ENCODE measurements at regions not wholly inside any gene's neighbourhood (a gene's known extent, or its start where the extent isn't known, plus 50 kb on each side); places are given as distances from the start of the nearest gene placed in this dataset.

- Mint-ChIP-seq H3K36me3 (no peaks in the 10 kb centered on the region), H3K27me3 (peaks cover 0 to 1% of the 10 kb centered on the region in 2 donors), H3K4me1 (no peaks in the 10 kb centered on the region), H3K4me3 (no peak overlapping the region), H3K27ac (no peak overlapping the region), H3K9me3 (no peaks in the 10 kb centered on the region)
- no peaks in the 10 kb centered on the region for H3K4me1 ChIP-seq (ENCODE audit: insufficient read depth, low read length)
- H3K36me3 ChIP-seq (ENCODE audit: insufficient read depth, low read length), result no peaks in the 10 kb centered on the region
- no peaks in the 10 kb centered on the region for H3K9me3 ChIP-seq (ENCODE audit: control insufficient read depth in 1 of 2, low read length in 2 of 2)
- no peak for DNase-seq
- CTCF ChIA-PET (ENCODE audit: partially characterized antibody), result no interaction called here
- no peak overlapping the region for H3K4me3 ChIP-seq (ENCODE audit: low read length in 2 of 2)
- POLR2A ChIA-PET (ENCODE audit: partially characterized antibody), result no interaction called here
- intact Hi-C loops (cut with micrococcal nuclease), result no loop called here
- no peak overlapping the region for H3K27ac ChIP-seq (ENCODE audit: low read depth, low read length)
- H3K27me3 ChIP-seq (ENCODE audit: insufficient read depth, low read length), result no peaks in the 10 kb centered on the region
Observed at GRCh38 chr5:96236051-96236450, 197.0 kb downstream of the PCSK1 start.

GRCh38 chr5:96235008-96235910 is 197.8 kb downstream of the PCSK1 start:
- Histone ChIP-seq H3K27ac (ENCODE audit: low read depth, low read length) (no peak overlapping the region), H3K27me3 (ENCODE audit: insufficient read depth, low read length) (no peaks in the 10 kb centered on the region), H3K36me3 (ENCODE audit: insufficient read depth, low read length) (no peaks in the 10 kb centered on the region), H3K9me3 (ENCODE audit: control insufficient read depth in 1 of 2, low read length in 2 of 2) (no peaks in the 10 kb centered on the region), H3K4me3 (ENCODE audit: low read length in 2 of 2) (no peak overlapping the region), H3K4me1 (ENCODE audit: insufficient read depth, low read length) (no peaks in the 10 kb centered on the region)
- Mint-ChIP-seq H3K36me3 (no peaks in the 10 kb centered on the region), H3K27ac (no peak overlapping the region), H3K4me3 (no peak overlapping the region), H3K27me3 (peaks cover 0 to 1% of the 10 kb centered on the region in 2 donors), H3K9me3 (peaks cover 0 to 3% (median 0%) of the 10 kb centered on the region in 8 donors), H3K4me1 (no peaks in the 10 kb centered on the region)
- DNase-seq, result no peak
- ChIA-PET CTCF (ENCODE audit: partially characterized antibody) (no interaction called here), POLR2A (ENCODE audit: partially characterized antibody) (no interaction called here)
- intact Hi-C loops (cut with micrococcal nuclease), result no loop called here

- CTCF ChIA-PET (ENCODE audit: partially characterized antibody), result no interaction called here
- Histone ChIP-seq H3K27ac (ENCODE audit: low read depth, low read length) (no peak overlapping the region), H3K36me3 (ENCODE audit: insufficient read depth, low read length) (no peaks in the 10 kb centered on the region), H3K27me3 (ENCODE audit: insufficient read depth, low read length) (no peaks in the 10 kb centered on the region), H3K9me3 (ENCODE audit: control insufficient read depth in 1 of 2, low read length in 2 of 2) (no peaks in the 10 kb centered on the region), H3K4me3 (ENCODE audit: low read length in 2 of 2) (no peak overlapping the region), H3K4me1 (ENCODE audit: insufficient read depth, low read length) (no peaks in the 10 kb centered on the region)
- intact Hi-C loops (cut with micrococcal nuclease), result no loop called here
- H3K27ac Mint-ChIP-seq, result no peak overlapping the region
- H3K27me3 Mint-ChIP-seq, result peaks cover 1 to 6% of the 10 kb centered on the region in 2 donors
- POLR2A ChIA-PET (ENCODE audit: partially characterized antibody), result no interaction called here
- H3K36me3 Mint-ChIP-seq, result no peaks in the 10 kb centered on the region
- no peaks in the 10 kb centered on the region for H3K4me1 Mint-ChIP-seq
- DNase-seq, result no peak
- H3K4me3 Mint-ChIP-seq, result no peak overlapping the region
- peaks cover 0 to 3% (median 0%) of the 10 kb centered on the region in 8 donors for H3K9me3 Mint-ChIP-seq
Observed at GRCh38 chr5:96232602-96233001, 200.4 kb downstream of the PCSK1 start.

- H3K27me3 ChIP-seq (ENCODE audit: insufficient read depth, low read length), result no peaks in the 10 kb centered on the region
- H3K4me3 ChIP-seq (ENCODE audit: low read length in 2 of 2), result no peak overlapping the region
- peaks cover 0 to 3% (median 0%) of the 10 kb centered on the region in 8 donors for H3K9me3 Mint-ChIP-seq
- no peaks in the 10 kb centered on the region for H3K4me1 ChIP-seq (ENCODE audit: insufficient read depth, low read length)
- no peak overlapping the region for H3K27ac ChIP-seq (ENCODE audit: low read depth, low read length)
- no peak overlapping the region for H3K27ac Mint-ChIP-seq
- POLR2A ChIA-PET (ENCODE audit: partially characterized antibody), result no interaction called here
- peaks cover 5 to 7% of the 10 kb centered on the region in 2 donors for H3K27me3 Mint-ChIP-seq
- CTCF ChIA-PET (ENCODE audit: partially characterized antibody), result no interaction called here
- no peaks in the 10 kb centered on the region for H3K9me3 ChIP-seq (ENCODE audit: control insufficient read depth in 1 of 2, low read length in 2 of 2)
- H3K36me3 ChIP-seq (ENCODE audit: insufficient read depth, low read length), result no peaks in the 10 kb centered on the region
- H3K4me3 Mint-ChIP-seq, result no peak overlapping the region
- no peaks in the 10 kb centered on the region for H3K4me1 Mint-ChIP-seq
- intact Hi-C loops (cut with micrococcal nuclease), result no loop called here
- no peak for DNase-seq
- no peaks in the 10 kb centered on the region for H3K36me3 Mint-ChIP-seq
Observed at GRCh38 chr5:96229188-96229587, 203.9 kb downstream of the PCSK1 start.

GRCh38 chr5:96228408-96228807 is 204.6 kb downstream of the PCSK1 start:
- H3K27ac ChIP-seq (ENCODE audit: low read depth, low read length), result no peak overlapping the region
- H3K36me3 ChIP-seq (ENCODE audit: insufficient read depth, low read length), result no peaks in the 10 kb centered on the region
- Mint-ChIP-seq H3K4me3 (no peak overlapping the region), H3K36me3 (no peaks in the 10 kb centered on the region), H3K9me3 (peaks cover 0 to 3% (median 0%) of the 10 kb centered on the region in 8 donors), H3K27me3 (peaks cover 5 to 7% of the 10 kb centered on the region in 2 donors), H3K27ac (no peak overlapping the region), H3K4me1 (no peaks in the 10 kb centered on the region)
- no peaks in the 10 kb centered on the region for H3K27me3 ChIP-seq (ENCODE audit: insufficient read depth, low read length)
- ChIA-PET POLR2A (ENCODE audit: partially characterized antibody) (no interaction called here), CTCF (ENCODE audit: partially characterized antibody) (no interaction called here)
- H3K4me3 ChIP-seq (ENCODE audit: low read length in 2 of 2), result no peak overlapping the region
- no peaks in the 10 kb centered on the region for H3K9me3 ChIP-seq (ENCODE audit: control insufficient read depth in 1 of 2, low read length in 2 of 2)
- no peak for DNase-seq
- intact Hi-C loops (cut with micrococcal nuclease), result no loop called here
- no peaks in the 10 kb centered on the region for H3K4me1 ChIP-seq (ENCODE audit: insufficient read depth, low read length)

GRCh38 chr5:96227957-96228356 is 205.1 kb downstream of the PCSK1 start:
- Histone ChIP-seq H3K27me3 (ENCODE audit: insufficient read depth, low read length) (no peaks in the 10 kb centered on the region), H3K27ac (ENCODE audit: low read depth, low read length) (no peak overlapping the region), H3K4me3 (ENCODE audit: low read length in 2 of 2) (no peak overlapping the region), H3K4me1 (ENCODE audit: insufficient read depth, low read length) (no peaks in the 10 kb centered on the region), H3K36me3 (ENCODE audit: insufficient read depth, low read length) (no peaks in the 10 kb centered on the region), H3K9me3 (ENCODE audit: control insufficient read depth in 1 of 2, low read length in 2 of 2) (no peaks in the 10 kb centered on the region)
- Mint-ChIP-seq H3K9me3 (peaks cover 0 to 3% (median 0%) of the 10 kb centered on the region in 8 donors), H3K27ac (no peak overlapping the region), H3K36me3 (no peaks in the 10 kb centered on the region), H3K4me1 (no peaks in the 10 kb centered on the region), H3K4me3 (no peak overlapping the region), H3K27me3 (peaks cover 5 to 7% of the 10 kb centered on the region in 2 donors)
- POLR2A ChIA-PET (ENCODE audit: partially characterized antibody), result no interaction called here
- intact Hi-C loops (cut with micrococcal nuclease), result no loop called here
- CTCF ChIA-PET (ENCODE audit: partially characterized antibody), result no interaction called here
- DNase-seq, result no peak

GRCh38 chr5:96226941-96227552 is 206.0 kb downstream of the PCSK1 start:
- H3K4me3 Mint-ChIP-seq, result no peak overlapping the region
- ChIA-PET POLR2A (ENCODE audit: partially characterized antibody) (no interaction called here), CTCF (ENCODE audit: partially characterized antibody) (no interaction called here)
- H3K27me3 Mint-ChIP-seq, result peaks cover 8 to 9% of the 10 kb centered on the region in 2 donors
- Histone ChIP-seq H3K9me3 (ENCODE audit: control insufficient read depth in 1 of 2, low read length in 2 of 2) (no peaks in the 10 kb centered on the region), H3K4me3 (ENCODE audit: low read length in 2 of 2) (no peak overlapping the region), H3K4me1 (ENCODE audit: insufficient read depth, low read length) (no peaks in the 10 kb centered on the region), H3K27me3 (ENCODE audit: insufficient read depth, low read length) (no peaks in the 10 kb centered on the region), H3K27ac (ENCODE audit: low read depth, low read length) (no peak overlapping the region), H3K36me3 (ENCODE audit: insufficient read depth, low read length) (no peaks in the 10 kb centered on the region)
- H3K36me3 Mint-ChIP-seq, result no peaks in the 10 kb centered on the region
- peaks cover 0 to 3% (median 0%) of the 10 kb centered on the region in 8 donors for H3K9me3 Mint-ChIP-seq
- H3K4me1 Mint-ChIP-seq, result no peaks in the 10 kb centered on the region
- intact Hi-C loops (cut with micrococcal nuclease), result no loop called here
- no peak overlapping the region for H3K27ac Mint-ChIP-seq
- DNase-seq, result no peak
